A549 (cell line): ENCODE measurements at regions not wholly inside any gene's neighbourhood (a gene's known extent, or its start where the extent isn't known, plus 50 kb on each side); places are given as distances from the start of the nearest gene placed in this dataset.

ENCODE experiments used
- ATAC-seq, 2 experiments: fragments of 200-7000 bp in 1 of 2; fragments of >200 bp in 1 of 2; cut with Nextera tagmentation in 1 of 2; cut with Tn5 transposase in 1 of 2; 3 replicates each; pipeline versions ENCODE4 v1.8.0 to v1.9.1; 2018 to 2020; ENCODE audit warnings: mild to moderate bottlenecking in 1 of 2, moderate library complexity in 1 of 2
- CTCF ChIA-PET: fragments of 300-600 bp; sonication (Branson Sonifier 250); formaldehyde crosslinking; extraction: SDS; loops from one replicate; lab custom pipeline; 2021; ENCODE audit warnings: antibody characterized with exemption, inconsistent platforms; lab: Yijun Ruan, JAX
- POLR2A ChIA-PET: fragments of 350-600 bp; formaldehyde crosslinking; extraction: SDS; loops from one replicate; lab custom pipeline; 2021; ENCODE audit warnings: antibody characterized with exemption, inconsistent platforms; lab: Yijun Ruan, JAX
- DNase-seq, 2 experiments: peaks; one replicate each; pipeline versions ENCODE4 v3.0.0 to v3.0.0-alpha.2; 2011 to 2016; ENCODE audit warnings: low read depth in 1 of 2, low spot score in 1 of 2
- FAIRE-seq: peaks from 2 replicates; lab custom pipeline; 2011; peaks lifted over from hg19 to GRCh38; lab: Jason Lieb, UNC
- H3K27ac ChIP-seq, 2 experiments: fragments of >200 bp; sonication (Bioruptor Twin); formaldehyde crosslinking; 3 replicates each; pipeline ENCODE4 v1.5.1; 2016 to 2017
- H3K4me1 ChIP-seq: fragments of >200 bp; sonication (Bioruptor Twin); formaldehyde crosslinking; 3 replicates; pipeline ENCODE4 v1.6.1; 2016
- H3K4me2 ChIP-seq: fragments of >200 bp; sonication (Bioruptor Twin); formaldehyde crosslinking; 3 replicates; pipeline ENCODE4 v1.6.1; 2016
- H3K4me3 ChIP-seq: fragments of >200 bp; sonication (Bioruptor Twin); formaldehyde crosslinking; 3 replicates; pipeline ENCODE4 v1.5.1; 2016
- H3K9me3 ChIP-seq: fragments of >200 bp; sonication (Bioruptor Twin); formaldehyde crosslinking; 3 replicates; pipeline ENCODE4 v1.6.1; 2016
- BHLHE40 ChIP-seq: IDR thresholded peaks from 2 replicates; pipeline ENCODE4 v1.6.1; 2012; ENCODE audit warnings: low read depth, low read length, inconsistent platforms
- CEBPB ChIP-seq, 2 experiments: fragments of >200 bp in 1 of 2; sonication (Bioruptor Twin) in 1 of 2; formaldehyde crosslinking in 1 of 2; IDR thresholded peaks; 2 replicates each; pipeline ENCODE4 v1.6.1; 2012 to 2016
- FOSL2 ChIP-seq, 2 experiments: fragments of 450-650 bp in 1 of 2; fragments of >200 bp in 1 of 2; sonication (Bioruptor Twin) in 1 of 2; formaldehyde crosslinking; IDR thresholded peaks; 2 replicates each; pipeline versions ENCODE4 v1.5.0 to v1.6.1; 2016 to 2020; ENCODE audit warnings: mild to moderate bottlenecking in 1 of 2, moderate library complexity in 1 of 2
- FOXS1 ChIP-seq: fragments of 250-450 bp; sonication (Bioruptor Pico); IDR thresholded peaks from 2 replicates; pipeline ENCODE4 v1.5.0; 2020; ENCODE audit warnings: mild to moderate bottlenecking, moderate library complexity
- HDAC2 ChIP-seq: fragments of 200-600 bp; sonication (generic); IDR thresholded peaks from 2 replicates; pipeline ENCODE4 v1.6.1; 2016
- HOXB5 ChIP-seq: fragments of 250-450 bp; sonication (Bioruptor Pico); IDR thresholded peaks from 2 replicates; pipeline ENCODE4 v1.5.0; 2020; ENCODE audit warnings: mild to moderate bottlenecking, moderate library complexity
- MYC ChIP-seq: IDR thresholded peaks from 2 replicates; pipeline ENCODE4 v1.6.1; 2012; ENCODE audit warnings: mild to moderate bottlenecking, inconsistent platforms, low read length, improper control_type of control experiment, borderline replicate concordance
- RAD21 ChIP-seq, 2 experiments: fragments of >200 bp in 1 of 2; sonication (Bioruptor Twin) in 1 of 2; formaldehyde crosslinking in 1 of 2; IDR thresholded peaks in 1 of 2; conservative IDR thresholded peaks in 1 of 2; 2 replicates in 1 of 2; 3 replicates in 1 of 2; pipeline ENCODE4 v1.6.1; 2012 to 2018; ENCODE audit warnings: inconsistent platforms in 1 of 2
- RCOR1 ChIP-seq: fragments of 150-350 bp; IDR thresholded peaks from 2 replicates; pipeline ENCODE4 v1.6.1; 2014; ENCODE audit warnings: antibody characterized with exemption, low read length, low read depth
- TP53 ChIP-seq: fragments of 250-450 bp; sonication (Bioruptor Pico); IDR thresholded peaks from 2 replicates; pipeline ENCODE4 v1.5.0; 2021; ENCODE audit warnings: mild to moderate bottlenecking, moderate library complexity
- WGBS: methylation state at CpG from one replicate; pipeline ENCODE4 v1.1.6; 2017; ENCODE audit errors: missing lambda C conversion rate; 5-methylcytosine and 5-hydroxymethylcytosine counted together
- TF ChIP-seq, protein P1 (sequence below): fragments of 150-350 bp; IDR thresholded peaks from 2 replicates; pipeline ENCODE4 v1.6.1; 2014; ENCODE audit warnings: low read depth, mild to moderate bottlenecking, low read length
- TF ChIP-seq, protein P2 (sequence below): fragments of >200 bp; sonication (Bioruptor Twin); formaldehyde crosslinking; IDR thresholded peaks from 3 replicates; pipeline ENCODE4 v1.6.1; 2016
- TF ChIP-seq, protein P3 (sequence below): fragments of 250-450 bp; sonication (Bioruptor Pico); IDR thresholded peaks from 2 replicates; pipeline ENCODE4 v1.5.0; 2020; ENCODE audit warnings: low read depth, mild to moderate bottlenecking, moderate library complexity
- TF ChIP-seq, protein P4 (sequence below): fragments of >200 bp; sonication (Bioruptor Twin); formaldehyde crosslinking; IDR thresholded peaks from 3 replicates; pipeline ENCODE4 v1.5.1; 2016
- TF ChIP-seq, protein P5 (sequence below): fragments of 250-450 bp; sonication (Bioruptor Pico); IDR thresholded peaks from 2 replicates; pipeline ENCODE4 v1.5.0; 2021; ENCODE audit warnings: mild to moderate bottlenecking, moderate library complexity, borderline replicate concordance
- TF ChIP-seq, protein P6 (sequence below): fragments of 200-600 bp; sonication (generic); IDR thresholded peaks from 2 replicates; pipeline ENCODE4 v1.6.1; 2016; ENCODE audit warnings: antibody characterized with exemption, mild to moderate bottlenecking, moderate library complexity
- TF ChIP-seq, protein P7 (sequence below): IDR thresholded peaks from 2 replicates; pipeline ENCODE4 v1.6.1; 2012

DNA sequence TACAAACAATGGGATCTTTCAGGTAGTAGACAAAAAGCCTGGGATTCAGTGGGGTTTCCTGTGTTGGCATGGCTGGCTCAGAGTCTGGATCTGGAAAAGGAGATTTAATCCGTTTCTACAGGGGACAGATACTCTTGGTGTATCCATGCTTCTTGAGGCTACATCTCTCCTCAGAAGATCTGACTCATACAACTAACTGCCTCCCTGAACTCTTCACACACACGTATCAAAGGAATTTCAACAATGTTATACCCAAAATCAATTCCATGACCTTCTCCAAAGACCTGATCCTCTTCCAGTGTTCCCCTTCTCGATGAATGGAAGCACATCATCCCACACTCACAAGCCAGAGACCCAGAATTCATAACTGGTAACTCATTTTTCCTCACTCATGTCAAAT lies 435.3 kb upstream of the NBEA start:
- ATAC-seq (no peak), DNase-seq (no peak), FAIRE-seq (no peak)
- POLR2A ChIA-PET: no interaction called here
- TF ChIP-seq RCOR1 (no peak), HDAC2 (no peak)
- WGBS: 60% methylated on average over 3 of the region's 3 CpGs
- Histone ChIP-seq H3K4me3 (no peak overlapping the region), H3K4me2 (no peak overlapping the region), H3K9me3 (no peaks in the 10 kb centered on the region), H3K4me1 (no peaks in the 10 kb centered on the region), H3K27ac (no peak overlapping the region)
- CTCF ChIA-PET: no interaction called here

DNA sequence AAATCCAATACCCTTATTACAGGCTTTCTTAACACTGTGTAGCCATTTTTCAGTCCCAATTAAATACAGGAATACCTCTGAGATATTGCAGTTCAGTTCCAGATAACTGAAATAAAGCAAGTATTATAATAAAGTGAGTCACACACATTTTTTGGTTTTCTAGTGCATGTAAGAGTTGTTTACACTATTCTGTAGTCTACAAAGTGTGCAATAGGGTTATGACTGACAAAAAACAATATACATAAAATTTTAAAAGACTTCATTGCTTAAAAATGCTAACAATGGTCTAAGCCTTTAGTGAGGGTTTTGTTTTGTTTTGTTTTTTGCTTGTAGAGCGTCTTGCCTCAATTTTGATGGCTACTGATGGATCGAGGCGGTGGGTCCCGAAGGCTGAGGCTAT lies 434.4 kb upstream of the NBEA start:
- no peak overlapping the region for H3K27ac ChIP-seq
- ChIA-PET CTCF (no interaction called here), POLR2A (no interaction called here)
- FAIRE-seq (no peak), ATAC-seq (no peak), DNase-seq (no peak)
- no peaks in the 10 kb centered on the region for H3K9me3 ChIP-seq
- TF ChIP-seq, protein P1, sequence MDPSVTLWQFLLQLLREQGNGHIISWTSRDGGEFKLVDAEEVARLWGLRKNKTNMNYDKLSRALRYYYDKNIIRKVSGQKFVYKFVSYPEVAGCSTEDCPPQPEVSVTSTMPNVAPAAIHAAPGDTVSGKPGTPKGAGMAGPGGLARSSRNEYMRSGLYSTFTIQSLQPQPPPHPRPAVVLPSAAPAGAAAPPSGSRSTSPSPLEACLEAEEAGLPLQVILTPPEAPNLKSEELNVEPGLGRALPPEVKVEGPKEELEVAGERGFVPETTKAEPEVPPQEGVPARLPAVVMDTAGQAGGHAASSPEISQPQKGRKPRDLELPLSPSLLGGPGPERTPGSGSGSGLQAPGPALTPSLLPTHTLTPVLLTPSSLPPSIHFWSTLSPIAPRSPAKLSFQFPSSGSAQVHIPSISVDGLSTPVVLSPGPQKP: no peak
- TF ChIP-seq, protein P2, sequence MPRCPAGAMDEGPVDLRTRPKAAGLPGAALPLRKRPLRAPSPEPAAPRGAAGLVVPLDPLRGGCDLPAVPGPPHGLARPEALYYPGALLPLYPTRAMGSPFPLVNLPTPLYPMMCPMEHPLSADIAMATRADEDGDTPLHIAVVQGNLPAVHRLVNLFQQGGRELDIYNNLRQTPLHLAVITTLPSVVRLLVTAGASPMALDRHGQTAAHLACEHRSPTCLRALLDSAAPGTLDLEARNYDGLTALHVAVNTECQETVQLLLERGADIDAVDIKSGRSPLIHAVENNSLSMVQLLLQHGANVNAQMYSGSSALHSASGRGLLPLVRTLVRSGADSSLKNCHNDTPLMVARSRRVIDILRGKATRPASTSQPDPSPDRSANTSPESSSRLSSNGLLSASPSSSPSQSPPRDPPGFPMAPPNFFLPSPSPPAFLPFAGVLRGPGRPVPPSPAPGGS: no peak
- TF ChIP-seq, protein P3, sequence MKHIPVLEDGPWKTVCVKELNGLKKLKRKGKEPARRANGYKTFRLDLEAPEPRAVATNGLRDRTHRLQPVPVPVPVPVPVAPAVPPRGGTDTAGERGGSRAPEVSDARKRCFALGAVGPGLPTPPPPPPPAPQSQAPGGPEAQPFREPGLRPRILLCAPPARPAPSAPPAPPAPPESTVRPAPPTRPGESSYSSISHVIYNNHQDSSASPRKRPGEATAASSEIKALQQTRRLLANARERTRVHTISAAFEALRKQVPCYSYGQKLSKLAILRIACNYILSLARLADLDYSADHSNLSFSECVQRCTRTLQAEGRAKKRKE (CRISPR knock-in tag): no peak
- TF ChIP-seq, protein P4, sequence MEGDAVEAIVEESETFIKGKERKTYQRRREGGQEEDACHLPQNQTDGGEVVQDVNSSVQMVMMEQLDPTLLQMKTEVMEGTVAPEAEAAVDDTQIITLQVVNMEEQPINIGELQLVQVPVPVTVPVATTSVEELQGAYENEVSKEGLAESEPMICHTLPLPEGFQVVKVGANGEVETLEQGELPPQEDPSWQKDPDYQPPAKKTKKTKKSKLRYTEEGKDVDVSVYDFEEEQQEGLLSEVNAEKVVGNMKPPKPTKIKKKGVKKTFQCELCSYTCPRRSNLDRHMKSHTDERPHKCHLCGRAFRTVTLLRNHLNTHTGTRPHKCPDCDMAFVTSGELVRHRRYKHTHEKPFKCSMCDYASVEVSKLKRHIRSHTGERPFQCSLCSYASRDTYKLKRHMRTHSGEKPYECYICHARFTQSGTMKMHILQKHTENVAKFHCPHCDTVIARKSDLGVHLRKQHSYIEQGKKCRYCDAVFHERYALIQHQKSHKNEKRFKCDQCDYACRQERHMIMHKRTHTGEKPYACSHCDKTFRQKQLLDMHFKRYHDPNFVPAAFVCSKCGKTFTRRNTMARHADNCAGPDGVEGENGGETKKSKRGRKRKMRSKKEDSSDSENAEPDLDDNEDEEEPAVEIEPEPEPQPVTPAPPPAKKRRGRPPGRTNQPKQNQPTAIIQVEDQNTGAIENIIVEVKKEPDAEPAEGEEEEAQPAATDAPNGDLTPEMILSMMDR: no peak
- TF ChIP-seq HOXB5 (CRISPR knock-in tag): no peak
- TF ChIP-seq TP53 (CRISPR knock-in tag): no peak
- TF ChIP-seq RCOR1: no peak
- TF ChIP-seq, protein P5, sequence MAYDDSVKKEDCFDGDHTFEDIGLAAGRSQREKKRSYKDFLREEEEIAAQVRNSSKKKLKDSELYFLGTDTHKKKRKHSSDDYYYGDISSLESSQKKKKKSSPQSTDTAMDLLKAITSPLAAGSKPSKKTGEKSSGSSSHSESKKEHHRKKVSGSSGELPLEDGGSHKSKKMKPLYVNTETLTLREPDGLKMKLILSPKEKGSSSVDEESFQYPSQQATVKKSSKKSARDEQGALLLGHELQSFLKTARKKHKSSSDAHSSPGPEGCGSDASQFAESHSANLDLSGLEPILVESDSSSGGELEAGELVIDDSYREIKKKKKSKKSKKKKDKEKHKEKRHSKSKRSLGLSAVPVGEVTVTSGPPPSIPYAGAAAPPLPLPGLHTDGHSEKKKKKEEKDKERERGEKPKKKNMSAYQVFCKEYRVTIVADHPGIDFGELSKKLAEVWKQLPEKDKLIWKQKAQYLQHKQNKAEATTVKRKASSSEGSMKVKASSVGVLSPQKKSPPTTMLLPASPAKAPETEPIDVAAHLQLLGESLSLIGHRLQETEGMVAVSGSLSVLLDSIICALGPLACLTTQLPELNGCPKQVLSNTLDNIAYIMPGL: no peak
- TF ChIP-seq, protein P6, sequence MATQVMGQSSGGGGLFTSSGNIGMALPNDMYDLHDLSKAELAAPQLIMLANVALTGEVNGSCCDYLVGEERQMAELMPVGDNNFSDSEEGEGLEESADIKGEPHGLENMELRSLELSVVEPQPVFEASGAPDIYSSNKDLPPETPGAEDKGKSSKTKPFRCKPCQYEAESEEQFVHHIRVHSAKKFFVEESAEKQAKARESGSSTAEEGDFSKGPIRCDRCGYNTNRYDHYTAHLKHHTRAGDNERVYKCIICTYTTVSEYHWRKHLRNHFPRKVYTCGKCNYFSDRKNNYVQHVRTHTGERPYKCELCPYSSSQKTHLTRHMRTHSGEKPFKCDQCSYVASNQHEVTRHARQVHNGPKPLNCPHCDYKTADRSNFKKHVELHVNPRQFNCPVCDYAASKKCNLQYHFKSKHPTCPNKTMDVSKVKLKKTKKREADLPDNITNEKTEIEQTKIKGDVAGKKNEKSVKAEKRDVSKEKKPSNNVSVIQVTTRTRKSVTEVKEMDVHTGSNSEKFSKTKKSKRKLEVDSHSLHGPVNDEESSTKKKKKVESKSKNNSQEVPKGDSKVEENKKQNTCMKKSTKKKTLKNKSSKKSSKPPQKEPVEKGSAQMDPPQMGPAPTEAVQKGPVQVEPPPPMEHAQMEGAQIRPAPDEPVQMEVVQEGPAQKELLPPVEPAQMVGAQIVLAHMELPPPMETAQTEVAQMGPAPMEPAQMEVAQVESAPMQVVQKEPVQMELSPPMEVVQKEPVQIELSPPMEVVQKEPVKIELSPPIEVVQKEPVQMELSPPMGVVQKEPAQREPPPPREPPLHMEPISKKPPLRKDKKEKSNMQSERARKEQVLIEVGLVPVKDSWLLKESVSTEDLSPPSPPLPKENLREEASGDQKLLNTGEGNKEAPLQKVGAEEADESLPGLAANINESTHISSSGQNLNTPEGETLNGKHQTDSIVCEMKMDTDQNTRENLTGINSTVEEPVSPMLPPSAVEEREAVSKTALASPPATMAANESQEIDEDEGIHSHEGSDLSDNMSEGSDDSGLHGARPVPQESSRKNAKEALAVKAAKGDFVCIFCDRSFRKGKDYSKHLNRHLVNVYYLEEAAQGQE: no peak
- no peak for TF ChIP-seq FOSL2 (IDR thresholded peaks at IDR 0.05)
- TF ChIP-seq FOSL2 (CRISPR knock-in tag; IDR thresholded peaks at IDR 0.05): no peak
- TF ChIP-seq RAD21 (conservative IDR thresholded peaks at IDR 0.05 in 1 of 2, IDR thresholded peaks at IDR 0.05 in 1 of 2): no peak
- no peak for TF ChIP-seq CEBPB (IDR thresholded peaks at IDR 0.05)
- TF ChIP-seq FOXS1 (CRISPR knock-in tag): no peak
- no peak for TF ChIP-seq MYC
- no peak for TF ChIP-seq HDAC2
- TF ChIP-seq BHLHE40: no peak
- TF ChIP-seq, protein P7, sequence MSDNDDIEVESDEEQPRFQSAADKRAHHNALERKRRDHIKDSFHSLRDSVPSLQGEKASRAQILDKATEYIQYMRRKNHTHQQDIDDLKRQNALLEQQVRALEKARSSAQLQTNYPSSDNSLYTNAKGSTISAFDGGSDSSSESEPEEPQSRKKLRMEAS: no peak
- H3K4me2 ChIP-seq: no peak overlapping the region
- no peaks in the 10 kb centered on the region for H3K4me1 ChIP-seq
- WGBS: 89% methylated on average over 4 of the region's 4 CpGs
- no peak overlapping the region for H3K4me3 ChIP-seq
